ENCODE measurements at regions not wholly inside any gene's neighbourhood (a gene's known extent, or its start where the extent isn't known, plus 50 kb on each side); places are given as distances from the start of the nearest gene placed in this dataset.

DNA sequence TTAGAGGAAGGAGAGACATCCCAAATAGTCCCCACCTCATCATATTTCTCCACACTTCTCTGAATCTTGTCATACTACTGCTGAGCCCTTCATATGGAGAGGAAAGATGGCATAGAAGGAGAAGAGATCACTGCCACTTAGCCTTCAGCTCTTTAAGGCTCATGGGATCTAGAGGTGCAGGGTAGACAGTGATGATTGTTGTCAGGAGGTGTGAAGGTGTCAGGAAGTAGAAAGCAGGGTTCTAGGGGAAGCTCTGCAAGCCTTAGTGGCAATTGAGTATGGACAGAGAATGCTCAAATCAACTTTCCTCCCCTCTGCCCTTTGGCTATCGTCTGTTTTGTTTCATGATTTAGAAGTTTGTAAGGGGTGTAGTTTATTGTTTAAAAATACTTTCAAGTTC lies 505.7 kb downstream of the ZNF608 start:
- intact Hi-C loops (cut with DNase I), result no loop called here
- no peak overlapping the region for H3K4me3 ChIP-seq
- no peak for ATAC-seq
- no peaks in the 10 kb centered on the region for H3K27me3 ChIP-seq (ENCODE audit: low read depth)
- peaks cover 16% of the 10 kb centered on the region for H3K9me3 ChIP-seq
- TF ChIP-seq, protein P1, sequence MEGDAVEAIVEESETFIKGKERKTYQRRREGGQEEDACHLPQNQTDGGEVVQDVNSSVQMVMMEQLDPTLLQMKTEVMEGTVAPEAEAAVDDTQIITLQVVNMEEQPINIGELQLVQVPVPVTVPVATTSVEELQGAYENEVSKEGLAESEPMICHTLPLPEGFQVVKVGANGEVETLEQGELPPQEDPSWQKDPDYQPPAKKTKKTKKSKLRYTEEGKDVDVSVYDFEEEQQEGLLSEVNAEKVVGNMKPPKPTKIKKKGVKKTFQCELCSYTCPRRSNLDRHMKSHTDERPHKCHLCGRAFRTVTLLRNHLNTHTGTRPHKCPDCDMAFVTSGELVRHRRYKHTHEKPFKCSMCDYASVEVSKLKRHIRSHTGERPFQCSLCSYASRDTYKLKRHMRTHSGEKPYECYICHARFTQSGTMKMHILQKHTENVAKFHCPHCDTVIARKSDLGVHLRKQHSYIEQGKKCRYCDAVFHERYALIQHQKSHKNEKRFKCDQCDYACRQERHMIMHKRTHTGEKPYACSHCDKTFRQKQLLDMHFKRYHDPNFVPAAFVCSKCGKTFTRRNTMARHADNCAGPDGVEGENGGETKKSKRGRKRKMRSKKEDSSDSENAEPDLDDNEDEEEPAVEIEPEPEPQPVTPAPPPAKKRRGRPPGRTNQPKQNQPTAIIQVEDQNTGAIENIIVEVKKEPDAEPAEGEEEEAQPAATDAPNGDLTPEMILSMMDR (IDR thresholded peaks at IDR 0.05), result no peak
- no peak overlapping the region for H3K27ac ChIP-seq
- no peaks in the 10 kb centered on the region for H3K4me1 ChIP-seq
- DNase-seq, result no peak
- H3K36me3 ChIP-seq, result no peaks in the 10 kb centered on the region

DNA sequence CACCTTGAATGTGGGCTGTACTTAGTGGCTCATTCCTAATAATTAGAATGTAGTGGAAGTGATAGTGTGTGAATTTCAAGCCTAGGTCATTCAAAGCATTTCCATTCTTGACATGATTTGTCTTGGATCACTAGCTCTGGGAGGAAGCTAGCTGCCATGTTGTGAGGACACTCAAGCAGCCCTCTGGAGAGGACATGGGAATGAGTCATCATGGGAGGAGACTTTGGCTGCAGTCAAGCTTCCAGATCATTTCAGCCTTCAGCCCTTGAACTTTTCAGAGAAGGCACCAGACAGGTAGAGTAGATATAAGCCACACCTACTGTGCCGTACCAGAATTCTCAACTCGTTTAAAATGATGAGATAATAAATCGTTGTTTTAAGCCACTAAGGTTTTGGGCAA lies 506.9 kb downstream of the ZNF608 start:
- no peaks in the 10 kb centered on the region for H3K27me3 ChIP-seq (ENCODE audit: low read depth)
- H3K4me1 ChIP-seq, result no peaks in the 10 kb centered on the region
- H3K4me3 ChIP-seq, result no peak overlapping the region
- DNase-seq, result no peak
- H3K9me3 ChIP-seq, result peaks cover 16% of the 10 kb centered on the region
- ATAC-seq, result no peak
- H3K27ac ChIP-seq, result no peak overlapping the region
- TF ChIP-seq, protein P1 (IDR thresholded peaks at IDR 0.05), result no peak
- intact Hi-C loops (cut with DNase I), result no loop called here
- H3K36me3 ChIP-seq, result no peaks in the 10 kb centered on the region

DNA sequence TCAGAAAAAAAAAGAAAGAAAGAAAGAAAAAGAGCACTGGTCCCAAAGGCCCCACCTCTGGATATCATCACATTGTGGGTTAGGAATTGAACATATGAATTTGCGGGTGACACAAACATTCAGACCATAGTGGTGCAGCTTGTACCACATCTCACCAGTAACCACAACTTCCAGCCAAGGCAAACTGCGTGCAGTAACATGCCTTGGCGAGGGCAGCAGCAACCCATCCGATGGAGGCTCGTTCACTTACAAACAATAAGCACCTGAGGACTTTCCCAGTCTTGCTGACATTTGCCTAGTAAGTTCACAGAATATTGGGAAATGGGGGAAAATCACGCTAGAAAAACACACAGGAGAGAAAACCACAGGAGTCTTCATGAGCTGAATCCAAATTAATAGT lies 508.1 kb downstream of the ZNF608 start:
- TF ChIP-seq, protein P1 (IDR thresholded peaks at IDR 0.05), result no peak
- DNase-seq (no peak), ATAC-seq (no peak)
- Histone ChIP-seq H3K4me1 (no peaks in the 10 kb centered on the region), H3K27ac (no peak overlapping the region), H3K27me3 (ENCODE audit: low read depth) (no peaks in the 10 kb centered on the region), H3K36me3 (no peaks in the 10 kb centered on the region), H3K9me3 (peaks cover 9% of the 10 kb centered on the region), H3K4me3 (no peak overlapping the region)
- intact Hi-C loops (cut with DNase I), result no loop called here

DNA sequence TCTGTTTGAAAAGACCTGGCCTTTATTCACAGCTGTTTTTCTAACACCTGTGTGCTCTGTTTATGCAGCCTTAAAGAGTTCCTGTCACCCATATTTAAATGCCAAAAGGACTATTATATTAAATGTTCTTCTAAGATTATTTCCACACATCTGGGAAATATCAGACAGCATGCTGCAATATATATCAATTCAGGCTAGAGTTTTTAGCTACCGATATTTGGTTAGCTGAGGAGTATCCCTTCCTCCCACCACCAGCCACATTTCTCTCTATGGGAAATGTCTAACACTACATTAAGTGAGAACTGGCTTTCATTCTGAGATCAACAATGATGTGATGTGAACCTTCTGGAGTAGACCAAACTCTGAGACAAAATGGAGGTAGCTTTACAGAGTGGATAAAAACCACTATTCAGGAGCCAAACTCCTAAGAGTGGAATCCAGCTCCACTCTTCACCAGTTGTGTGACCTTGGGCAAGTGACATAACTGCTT lies 509.2 kb downstream of the ZNF608 start:
- intact Hi-C loops (cut with DNase I), result no loop called here
- TF ChIP-seq, protein P1 (IDR thresholded peaks at IDR 0.05), result no peak
- no peaks in the 10 kb centered on the region for H3K27me3 ChIP-seq (ENCODE audit: low read depth)
- H3K36me3 ChIP-seq, result no peaks in the 10 kb centered on the region
- peaks cover 9% of the 10 kb centered on the region for H3K9me3 ChIP-seq
- H3K4me1 ChIP-seq, result no peaks in the 10 kb centered on the region
- H3K27ac ChIP-seq, result no peak overlapping the region
- H3K4me3 ChIP-seq, result no peak overlapping the region
- ATAC-seq (no peak), DNase-seq (no peak)

DNA sequence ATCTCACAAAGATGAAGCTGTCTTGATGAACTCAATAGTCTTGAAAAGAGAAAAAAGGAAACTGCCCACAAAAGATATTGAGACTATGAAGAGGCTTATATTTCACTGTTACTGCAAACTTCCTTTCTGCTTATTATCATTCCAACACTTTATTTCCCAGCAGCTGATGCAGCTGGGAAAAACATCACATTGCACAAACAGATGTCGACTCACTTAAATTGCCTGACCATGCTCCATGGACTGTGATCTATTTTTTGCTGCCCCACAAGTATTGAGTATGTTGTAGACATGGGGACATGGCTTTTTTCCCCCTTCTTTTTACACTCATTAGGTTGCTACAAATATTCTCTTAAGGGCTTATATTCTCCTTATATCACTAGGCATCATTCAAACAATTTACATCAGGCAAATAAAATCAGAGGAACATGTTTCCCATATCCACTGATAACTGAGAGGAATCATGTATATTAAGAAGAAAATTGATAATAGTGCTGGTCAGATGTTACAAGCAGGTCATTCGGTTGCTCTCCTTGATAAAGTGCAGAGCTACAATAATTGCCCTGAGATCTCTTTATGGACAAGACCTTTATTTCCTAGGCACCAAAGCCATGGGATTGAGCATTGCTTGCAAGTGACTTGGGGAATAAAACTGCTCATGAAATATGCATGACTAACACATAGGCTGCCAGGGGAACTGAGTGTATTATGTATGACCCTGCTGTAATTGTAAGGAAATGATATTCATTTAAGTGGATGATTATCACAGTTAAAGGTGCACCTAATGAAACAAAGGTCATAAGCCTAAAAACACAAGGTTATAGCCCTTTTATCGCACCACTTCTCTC lies 509.9 kb downstream of the ZNF608 start:
- intact Hi-C loops (cut with DNase I), result no loop called here
- TF ChIP-seq, protein P1 (IDR thresholded peaks at IDR 0.05), result no peak
- H3K27me3 ChIP-seq (ENCODE audit: low read depth), result no peaks in the 10 kb centered on the region
- no peaks in the 10 kb centered on the region for H3K4me1 ChIP-seq
- H3K4me3 ChIP-seq, result no peak overlapping the region
- H3K36me3 ChIP-seq, result no peaks in the 10 kb centered on the region
- no peak overlapping the region for H3K27ac ChIP-seq
- DNase-seq (no peak), ATAC-seq (no peak)
- peaks cover 9% of the 10 kb centered on the region for H3K9me3 ChIP-seq
